ENCODE measurements at regions not wholly inside any gene's neighbourhood (a gene's known extent, or its start where the extent isn't known, plus 50 kb on each side); places are given as distances from the start of the nearest gene placed in this dataset.
A peak's percentile ranks its signal among the peaks of the same experiment; 100 is the strongest.

- H3K27ac ChIP-seq, result no peak overlapping the region
- no peak overlapping the region for H3K4me3 ChIP-seq
- no peaks in the 10 kb centered on the region for H3K9me3 ChIP-seq
- H3K27me3 ChIP-seq, result no peaks in the 10 kb centered on the region
- no peak for TF ChIP-seq CTCF (IDR thresholded peaks at IDR 0.05)
- TF ChIP-seq POLR2A (IDR thresholded peaks at IDR 0.05), result no peak
- H3K36me3 ChIP-seq, result no peaks in the 10 kb centered on the region
- no peak for ATAC-seq
- peaks cover 3 to 13% (median 8%) of the 10 kb centered on the region in 3 donors for H3K4me1 ChIP-seq
- 83% methylated on average over 2 of the region's 2 CpGs; no CpG with 5 or more reads in 1 of the 2 donors for WGBS, 2 donors (ENCODE audit: low coverage in 1 of 2)
These were observed 371.1 kb upstream of the NFE2L3 start for GRCh38 chr7:25780904-25781303.

DNA sequence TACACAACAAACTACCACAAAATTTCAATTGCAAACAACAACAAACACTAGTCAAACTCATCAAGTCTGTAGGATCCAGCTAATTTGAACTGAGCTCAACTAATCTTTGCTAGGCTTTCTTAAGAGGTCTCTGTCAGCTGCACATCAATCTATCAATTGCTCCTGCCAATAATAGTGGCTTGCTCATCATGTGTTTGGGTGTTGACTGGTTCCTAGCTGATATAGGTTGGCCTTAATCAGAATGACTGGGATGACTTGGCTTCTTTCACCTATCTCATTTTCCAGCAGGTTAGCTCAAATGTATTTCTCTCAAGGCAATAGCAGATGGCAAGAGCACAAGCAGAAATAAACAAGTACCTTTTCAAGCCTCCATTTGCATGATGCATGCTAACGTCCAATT lies 370.3 kb upstream of the NFE2L3 start:
- Histone ChIP-seq H3K4me3 (no peak overlapping the region), H3K27me3 (no peaks in the 10 kb centered on the region), H3K27ac (no peak overlapping the region), H3K36me3 (no peaks in the 10 kb centered on the region), H3K4me1 (peaks cover 4 to 13% (median 6%) of the 10 kb centered on the region in 3 donors), H3K9me3 (no peaks in the 10 kb centered on the region)
- 71 to 80% methylated on average over 1 of the region's 1 CpG for WGBS, 2 donors (ENCODE audit: low coverage in 1 of 2)
- ATAC-seq, result no peak
- no peak for TF ChIP-seq POLR2AphosphoS5 (IDR thresholded peaks at IDR 0.05)
- no peak for TF ChIP-seq POLR2A (IDR thresholded peaks at IDR 0.05)
- TF ChIP-seq EP300 (IDR thresholded peaks at IDR 0.05), result no peak
- no peak for TF ChIP-seq CTCF (IDR thresholded peaks at IDR 0.05)

GRCh38 chr7:25786936-25787335 lies 365.1 kb upstream of the NFE2L3 start:
- 6 to 18% methylated on average over 1 of the region's 1 CpG for WGBS, 2 donors (ENCODE audit: low coverage in 1 of 2)
- peak overlapping the region; percentile 73 to 83 (median 80) for H3K27ac ChIP-seq
- peak; percentile 36 for TF ChIP-seq POLR2AphosphoS5 (IDR thresholded peaks at IDR 0.05)
- TF ChIP-seq POLR2A (IDR thresholded peaks at IDR 0.05), result no peak
- no peaks in the 10 kb centered on the region for H3K9me3 ChIP-seq
- peaks cover 16 to 47% (median 17%) of the 10 kb centered on the region in 3 donors for H3K4me1 ChIP-seq
- no peak overlapping the region for H3K4me3 ChIP-seq
- no peaks in the 10 kb centered on the region for H3K27me3 ChIP-seq
- peak; percentile 32 for ATAC-seq
- no peaks in the 10 kb centered on the region for H3K36me3 ChIP-seq

GRCh38 chr7:25787336-25787735 lies 364.7 kb upstream of the NFE2L3 start:
- WGBS, 2 donors (ENCODE audit: low coverage in 1 of 2), result 0 to 13% methylated on average over 1 of the region's 1 CpG
- ATAC-seq, result peak; percentile 39
- H3K27ac ChIP-seq, result peak overlapping the region; percentile 73 to 83 (median 80)
- no peak overlapping the region for H3K4me3 ChIP-seq
- peaks cover 16 to 47% (median 17%) of the 10 kb centered on the region in 3 donors for H3K4me1 ChIP-seq
- H3K36me3 ChIP-seq, result no peaks in the 10 kb centered on the region
- no peaks in the 10 kb centered on the region for H3K27me3 ChIP-seq
- no peak for TF ChIP-seq POLR2A (IDR thresholded peaks at IDR 0.05)
- peak; percentile 10 for TF ChIP-seq POLR2AphosphoS5 (IDR thresholded peaks at IDR 0.05)
- H3K9me3 ChIP-seq, result no peaks in the 10 kb centered on the region

DNA sequence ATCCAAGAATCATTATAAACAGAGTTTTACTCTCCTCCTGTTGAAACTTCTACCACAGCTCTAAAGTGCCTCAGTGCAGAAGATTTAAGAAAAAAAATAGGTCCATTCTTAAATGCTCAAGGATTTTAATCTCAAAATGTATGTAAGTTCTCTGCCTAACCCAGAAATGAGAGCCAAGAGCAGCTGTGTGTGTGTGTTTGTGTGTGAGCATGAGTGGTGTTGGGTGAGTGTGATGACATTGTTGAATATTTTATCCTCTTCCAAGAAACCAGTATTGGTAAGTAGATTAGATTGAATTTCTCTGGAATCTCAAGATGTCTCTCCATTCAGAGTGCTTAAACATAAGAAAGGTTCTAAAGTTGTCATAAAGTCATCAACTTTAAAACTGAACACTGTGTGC lies 363.6 kb upstream of the NFE2L3 start:
- Histone ChIP-seq H3K27ac (peak overlapping the region; percentile 73 to 83 (median 80)), H3K4me1 (peaks cover 16 to 47% (median 17%) of the 10 kb centered on the region in 3 donors), H3K27me3 (no peaks in the 10 kb centered on the region), H3K9me3 (no peaks in the 10 kb centered on the region), H3K36me3 (no peaks in the 10 kb centered on the region), H3K4me3 (no peak overlapping the region)
- ATAC-seq, result no peak
- no peak for TF ChIP-seq POLR2A (IDR thresholded peaks at IDR 0.05)
- TF ChIP-seq CTCF (IDR thresholded peaks at IDR 0.05), result no peak
- TF ChIP-seq EP300 (IDR thresholded peaks at IDR 0.05), result no peak
- no peak for TF ChIP-seq POLR2AphosphoS5 (IDR thresholded peaks at IDR 0.05)

- Histone ChIP-seq H3K27ac (peak overlapping the region; percentile 73 to 83 (median 80)), H3K4me1 (peaks cover 16 to 47% (median 17%) of the 10 kb centered on the region in 3 donors), H3K36me3 (no peaks in the 10 kb centered on the region), H3K4me3 (no peak overlapping the region), H3K9me3 (no peaks in the 10 kb centered on the region), H3K27me3 (no peaks in the 10 kb centered on the region)
- no peak for TF ChIP-seq EP300 (IDR thresholded peaks at IDR 0.05)
- TF ChIP-seq POLR2AphosphoS5 (IDR thresholded peaks at IDR 0.05), result no peak
- no peak for TF ChIP-seq CTCF (IDR thresholded peaks at IDR 0.05)
- no peak for TF ChIP-seq POLR2A (IDR thresholded peaks at IDR 0.05)
- no peak for ATAC-seq
- WGBS, 2 donors (ENCODE audit: low coverage in 1 of 2), result 75 to 94% methylated on average over 1 to 2 of the region's 3 CpGs
These were observed 362.9 kb upstream of the NFE2L3 start for GRCh38 chr7:25788961-25789620.

All from gastroesophageal sphincter (tissue), 4 donors.